GM18519 (cell line): ENCODE measurements at regions not wholly inside any gene's neighbourhood (a gene's known extent, or its start where the extent isn't known, plus 50 kb on each side); places are given as distances from the start of the nearest gene placed in this dataset.
"Not testable (repeated sequence)": the region's sequence is repeated elsewhere in the genome, so short reads cannot be mapped to it uniquely, and the experiment has no call there.

ENCODE experiments used
- ATAC-seq: cut with Tn5 transposase; IDR thresholded peaks from one replicate; pipeline ENCODE4 v1.9.1; 2021; ENCODE audit warnings: mild to moderate bottlenecking, moderate library complexity; ENCODE audit not compliant: unreplicated experiment, low FRiP score

- ATAC-seq: no peak
Measured at GRCh38 chr1:4207183-4207582, 307.1 kb upstream of the C1orf174 start.

GRCh38 chr1:4207842-4208692 lies 308.0 kb upstream of the C1orf174 start:
- no peak for ATAC-seq

GRCh38 chr1:4210043-4210442 lies 310.0 kb upstream of the C1orf174 start:
- no peak for ATAC-seq

- ATAC-seq: no peak
Measured at GRCh38 chr1:4212796-4213195, 312.7 kb upstream of the C1orf174 start.

- ATAC-seq: no peak
Measured at GRCh38 chr1:4213366-4213973, 313.4 kb upstream of the C1orf174 start.

- ATAC-seq: no peak
Measured at GRCh38 chr1:4214826-4215225, 314.8 kb upstream of the C1orf174 start.

- no peak for ATAC-seq
Measured at GRCh38 chr1:4215391-4215790, 315.3 kb upstream of the C1orf174 start.

- no peak for ATAC-seq
Measured at GRCh38 chr1:4216231-4216630, 316.2 kb upstream of the C1orf174 start.

GRCh38 chr1:4218619-4219018 lies 318.5 kb upstream of the C1orf174 start:
- no peak for ATAC-seq

- ATAC-seq: no peak
Measured at GRCh38 chr1:4219111-4219510, 319.0 kb upstream of the C1orf174 start.

- ATAC-seq: no peak
Measured at GRCh38 chr1:4219826-4220225, 319.8 kb upstream of the C1orf174 start.

GRCh38 chr1:4220362-4220761 lies 320.3 kb upstream of the C1orf174 start:
- no peak for ATAC-seq

GRCh38 chr1:4221107-4221506 lies 321.0 kb upstream of the C1orf174 start:
- no peak for ATAC-seq

- ATAC-seq: no peak
Measured at GRCh38 chr1:4224684-4225467, 324.8 kb upstream of the C1orf174 start.

- ATAC-seq: no peak
Measured at GRCh38 chr1:4227986-4228385, 327.9 kb upstream of the C1orf174 start.

- ATAC-seq: no peak
Measured at GRCh38 chr1:4253935-4254334, 353.9 kb upstream of the C1orf174 start.

- no peak for ATAC-seq
Measured at GRCh38 chr1:4256351-4256750, 356.3 kb upstream of the C1orf174 start.

- not testable (repeated sequence) for ATAC-seq
Measured at GRCh38 chr1:4258146-4258777, 358.2 kb upstream of the C1orf174 start.

GRCh38 chr1:4261327-4261726 lies 361.3 kb upstream of the C1orf174 start:
- ATAC-seq: no peak

GRCh38 chr1:4262665-4263064 lies 362.6 kb upstream of the C1orf174 start:
- no peak for ATAC-seq

- no peak for ATAC-seq
Measured at GRCh38 chr1:4263699-4264098, 363.6 kb upstream of the C1orf174 start.
